Astrocyte of the spinal cord (primary cell): ENCODE measurements at regions not wholly inside any gene's neighbourhood (a gene's known extent, or its start where the extent isn't known, plus 50 kb on each side); places are given as distances from the start of the nearest gene placed in this dataset.

Experiments
- DNase-seq: peaks from one replicate; pipeline ENCODE4 v3.0.0; 2011; ENCODE audit warnings: low read depth, low spot score
- H3K4me3 ChIP-seq: 2 replicates; pipeline ENCODE4 v1.5.1; 2011; ENCODE audit warnings: low read depth, mild to moderate bottlenecking, low read length, moderate library complexity
- CTCF ChIP-seq: IDR thresholded peaks from 2 replicates; pipeline ENCODE4 v1.5.1; 2012; ENCODE audit warnings: low read depth, mild to moderate bottlenecking, low read length, inconsistent platforms
- in situ Hi-C: cut with HindIII; loops from 2 replicates; pipeline ENCODE4 v1.10.0; 2017; ENCODE audit warnings: low sequenced_read_pairs

- no peak overlapping the region for H3K4me3 ChIP-seq
- DNase-seq: no peak
- in situ Hi-C loops: no loop called here
- no peak for TF ChIP-seq CTCF
Measured at GRCh38 chr6:11370191-11371018, 137.9 kb upstream of the NEDD9 start.

- DNase-seq: peak; percentile 44
- TF ChIP-seq CTCF: no peak
- in situ Hi-C loops: no loop called here
- H3K4me3 ChIP-seq: no peak overlapping the region
Measured at GRCh38 chr6:11368760-11369159, 136.3 kb upstream of the NEDD9 start.

DNA sequence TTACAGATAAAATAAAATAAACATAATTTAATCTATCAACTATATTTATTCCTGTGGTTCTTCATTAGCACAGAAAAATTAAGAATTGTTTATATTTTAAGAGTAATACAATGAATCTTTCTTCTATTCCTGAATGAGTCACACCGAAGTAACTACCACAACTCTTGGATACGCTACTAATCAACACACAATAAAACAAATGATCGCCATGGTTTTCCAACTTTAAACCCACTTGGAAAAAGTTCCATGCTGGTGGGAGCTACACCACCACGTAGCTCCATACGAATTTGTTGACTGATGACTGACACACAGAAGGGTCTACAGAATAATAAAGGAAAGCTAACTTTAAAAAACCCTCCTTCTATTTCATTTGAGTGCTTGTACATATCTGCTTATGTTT is 135.8 kb upstream of the NEDD9 start:
- in situ Hi-C loops: no loop called here

DNA sequence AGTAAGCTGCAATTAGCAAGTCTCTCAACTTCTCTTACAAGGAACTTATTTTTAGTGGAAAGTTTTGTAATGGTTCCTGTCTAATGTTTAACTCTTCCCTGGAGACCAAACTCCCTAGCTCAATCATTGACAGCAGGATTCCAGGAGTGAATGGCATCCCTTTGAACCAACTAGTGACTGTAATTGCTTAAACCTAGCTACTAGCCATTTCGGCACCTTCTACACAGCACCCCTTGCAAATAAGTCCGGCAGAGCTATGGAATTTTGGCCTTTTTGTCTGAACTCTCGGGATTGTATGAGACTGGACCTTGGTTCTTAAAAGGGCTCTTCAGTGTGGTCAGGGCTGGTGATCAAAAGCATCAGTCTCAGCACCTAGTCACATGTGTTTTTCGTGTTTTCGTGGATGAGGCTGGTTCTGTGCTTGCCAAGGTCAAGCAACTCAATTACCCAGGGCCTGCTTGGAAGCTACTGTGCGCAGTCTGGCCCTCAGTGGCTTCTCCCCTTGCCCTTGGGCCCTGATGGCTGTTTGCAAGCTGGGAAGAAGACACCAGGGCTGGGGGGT is 135.3 kb upstream of the NEDD9 start:
- peak; percentile 42 for DNase-seq
- no peak for TF ChIP-seq CTCF
- in situ Hi-C loops: no loop called here
- H3K4me3 ChIP-seq: no peak overlapping the region

More for the DNA sequence above, 135.8 kb upstream of the NEDD9 start:
- no peak overlapping the region for H3K4me3 ChIP-seq
- TF ChIP-seq CTCF: no peak
- peak; percentile 78 for DNase-seq

- in situ Hi-C loops: no loop called here
- H3K4me3 ChIP-seq: no peak overlapping the region
- no peak for TF ChIP-seq CTCF
- DNase-seq: peak; percentile 45
Measured at GRCh38 chr6:11366934-11367637, 134.6 kb upstream of the NEDD9 start.

DNA sequence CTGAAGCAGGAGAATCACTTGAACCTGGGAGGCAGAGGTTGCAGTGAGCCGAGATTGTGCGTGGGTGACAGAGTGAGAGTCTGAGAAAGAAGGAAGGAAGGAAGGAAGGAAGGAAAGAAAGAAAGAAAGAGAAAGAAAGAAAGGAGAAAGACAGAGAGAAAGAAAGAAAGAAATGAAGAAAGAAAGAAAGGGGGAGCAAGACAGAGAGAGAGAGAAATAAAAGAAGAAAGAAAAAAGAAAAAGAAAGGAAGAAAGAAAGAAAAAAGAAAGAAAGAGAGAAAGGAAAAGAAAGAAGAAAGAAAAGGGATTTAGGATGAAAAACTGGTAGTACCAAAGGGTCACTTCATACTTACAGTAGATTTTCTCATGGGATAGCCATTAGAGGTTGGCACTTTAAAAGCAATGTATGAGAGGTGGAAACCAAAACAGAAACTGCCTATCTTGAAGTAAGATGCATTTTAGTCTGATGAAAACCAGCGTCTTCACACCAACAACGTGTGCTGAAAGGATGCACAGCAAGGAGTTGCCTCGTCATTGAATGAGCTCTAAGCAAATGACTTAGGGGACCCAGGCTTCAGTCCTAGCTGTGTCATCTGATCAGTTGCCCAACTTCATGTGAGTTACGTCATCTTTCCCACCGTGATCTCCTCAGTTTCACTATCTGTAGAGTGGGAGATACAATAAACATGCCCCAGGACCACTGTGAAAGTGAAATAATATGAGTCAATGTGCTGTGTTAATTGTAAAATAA is 133.9 kb upstream of the NEDD9 start:
- in situ Hi-C loops: no loop called here
- no peak overlapping the region for H3K4me3 ChIP-seq
- DNase-seq: no peak
- no peak for TF ChIP-seq CTCF
